GM18867 (cell line): ENCODE measurements at regions not wholly inside any gene's neighbourhood (a gene's known extent, or its start where the extent isn't known, plus 50 kb on each side); places are given as distances from the start of the nearest gene placed in this dataset.
"Not testable (repeated sequence)": the region's sequence is repeated elsewhere in the genome, so short reads cannot be mapped to it uniquely, and the experiment has no call there.

Source experiments
- ATAC-seq: cut with Tn5 transposase; IDR thresholded peaks from one replicate; pipeline ENCODE4 v1.9.1; 2021; ENCODE audit warnings: mild to moderate bottlenecking, moderate library complexity; ENCODE audit not compliant: unreplicated experiment

DNA sequence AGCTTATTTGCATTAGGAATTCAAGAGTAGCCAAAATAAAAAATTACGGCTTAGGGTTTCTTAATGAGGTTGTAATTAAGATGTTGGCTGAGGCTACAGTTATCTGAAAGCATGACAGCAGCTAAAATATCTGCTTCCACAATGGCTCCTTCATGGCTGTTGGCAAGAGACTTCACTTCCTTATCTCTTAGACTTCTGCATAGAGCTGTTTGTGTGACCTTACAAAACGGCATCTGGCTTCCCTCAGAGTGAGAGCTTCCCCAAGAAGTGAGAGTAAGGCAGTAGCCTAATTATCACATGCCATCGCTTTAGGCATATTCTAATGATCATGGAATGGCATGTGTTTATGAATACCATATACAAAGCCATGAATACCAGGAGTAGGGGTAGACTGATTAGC lies 57.6 kb downstream of the CCDC59 start:
- no peak for ATAC-seq

DNA sequence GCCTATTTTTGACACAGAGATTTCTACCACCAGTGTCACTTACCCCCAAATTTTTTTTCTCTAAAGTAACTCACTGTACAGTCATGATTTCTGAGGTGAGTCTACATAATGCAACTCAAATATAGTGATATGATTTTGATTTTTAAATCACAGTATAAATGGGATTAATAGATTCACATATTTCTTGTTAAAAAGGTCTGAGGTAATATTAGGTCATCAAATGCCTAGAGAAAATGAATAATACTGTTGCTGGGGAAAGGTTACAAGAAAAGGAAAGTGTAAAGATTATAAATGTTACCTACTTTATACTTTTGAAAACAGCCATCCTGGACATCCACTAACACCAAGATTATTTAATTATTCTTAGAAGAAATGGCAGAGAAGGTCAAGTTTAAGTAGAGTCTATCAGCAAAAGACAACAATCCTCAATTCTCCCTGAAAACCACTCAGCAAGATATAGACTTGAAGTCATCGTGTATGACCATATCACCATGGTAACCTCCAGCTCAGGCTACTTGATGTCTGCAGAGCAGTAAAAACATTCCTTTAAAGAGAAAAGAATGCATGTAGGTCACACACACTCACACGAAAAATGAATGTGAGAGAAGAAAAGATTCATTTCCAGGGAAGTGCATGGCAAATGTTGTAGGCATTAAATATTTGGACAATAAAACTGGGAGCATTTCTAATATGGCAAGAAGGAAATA lies 58.7 kb downstream of the CCDC59 start:
- no peak for ATAC-seq

DNA sequence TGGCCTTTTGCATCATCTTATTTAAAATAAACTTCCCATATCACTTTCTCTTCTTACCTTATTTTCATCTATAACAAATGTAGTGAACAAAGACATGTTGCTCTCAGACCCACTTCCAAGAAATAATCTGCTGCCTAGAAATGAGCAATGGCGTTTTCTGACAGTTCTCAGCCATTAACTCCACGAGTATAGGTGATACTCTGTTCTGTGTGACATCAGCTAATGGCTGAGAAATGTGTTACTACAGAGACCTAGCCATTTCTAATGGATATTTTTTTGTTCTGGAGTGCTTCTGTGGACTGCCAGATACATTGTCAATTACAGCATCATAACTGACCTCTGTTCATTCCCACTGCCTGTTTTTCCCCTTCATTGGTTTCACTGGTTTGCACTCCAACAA lies 67.8 kb downstream of the CCDC59 start:
- no peak for ATAC-seq

DNA sequence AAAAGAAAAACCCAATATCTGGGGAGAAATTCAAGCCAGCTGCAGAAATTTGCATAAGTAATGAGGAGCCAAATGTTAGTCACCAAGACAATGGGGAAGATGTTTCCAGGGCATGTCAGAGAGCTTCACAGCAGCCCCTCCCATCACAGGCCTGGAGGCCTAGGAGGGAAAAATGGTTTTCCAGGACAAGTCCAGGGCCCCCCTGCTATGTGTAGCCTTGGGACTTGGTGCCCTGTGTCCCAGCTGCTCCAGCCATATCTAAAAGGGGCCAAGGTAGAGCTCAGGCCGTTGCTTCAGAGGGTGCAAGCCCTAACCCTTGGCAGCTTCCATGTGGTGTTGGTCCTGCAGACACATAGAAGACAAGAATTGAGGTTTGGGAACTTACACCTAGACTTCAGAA lies 76.9 kb downstream of the CCDC59 start:
- not testable (repeated sequence) for ATAC-seq

DNA sequence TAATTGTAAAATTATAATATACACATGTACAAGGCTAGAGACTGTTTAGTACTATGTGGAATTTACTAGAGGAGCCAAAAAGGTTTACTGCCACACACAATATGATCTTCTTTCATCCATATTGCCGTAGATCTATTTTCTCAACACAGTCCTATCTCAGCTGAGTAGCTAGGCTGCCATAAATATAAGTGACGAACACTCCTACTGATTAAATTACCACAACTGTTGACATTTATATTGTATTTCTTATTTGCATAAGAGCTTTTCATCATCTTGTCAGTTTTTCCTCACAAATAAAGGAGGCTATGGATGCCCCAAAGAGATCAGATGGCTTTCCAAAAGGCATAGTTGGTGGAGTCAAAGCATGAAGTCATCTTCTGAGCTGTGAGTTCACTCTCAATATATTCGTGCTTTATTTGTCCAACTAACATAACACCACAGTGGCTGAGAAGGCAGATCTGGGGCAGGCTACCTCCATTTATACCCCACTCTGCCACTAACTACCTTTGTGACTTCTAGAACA lies 78.6 kb downstream of the CCDC59 start:
- no peak for ATAC-seq

DNA sequence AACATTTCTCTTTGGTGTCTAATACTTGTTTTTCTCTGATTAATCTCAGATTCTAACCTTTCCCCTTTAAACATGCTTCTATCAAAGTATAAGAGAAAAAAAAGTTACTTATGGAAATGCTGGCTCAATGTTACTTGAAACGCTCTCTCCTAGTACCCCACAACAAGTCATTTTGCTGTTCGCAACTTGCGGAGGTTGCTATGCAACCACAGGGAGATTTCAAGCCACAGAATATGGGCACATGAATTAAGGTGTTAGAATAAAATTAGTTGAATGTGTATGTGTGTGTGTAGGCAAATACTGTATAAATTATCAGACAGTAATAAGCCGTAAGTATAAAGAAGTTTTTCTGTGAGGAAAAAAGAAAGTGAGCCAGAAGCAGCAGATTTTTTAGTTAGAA lies 80.6 kb downstream of the CCDC59 start:
- ATAC-seq: no peak

DNA sequence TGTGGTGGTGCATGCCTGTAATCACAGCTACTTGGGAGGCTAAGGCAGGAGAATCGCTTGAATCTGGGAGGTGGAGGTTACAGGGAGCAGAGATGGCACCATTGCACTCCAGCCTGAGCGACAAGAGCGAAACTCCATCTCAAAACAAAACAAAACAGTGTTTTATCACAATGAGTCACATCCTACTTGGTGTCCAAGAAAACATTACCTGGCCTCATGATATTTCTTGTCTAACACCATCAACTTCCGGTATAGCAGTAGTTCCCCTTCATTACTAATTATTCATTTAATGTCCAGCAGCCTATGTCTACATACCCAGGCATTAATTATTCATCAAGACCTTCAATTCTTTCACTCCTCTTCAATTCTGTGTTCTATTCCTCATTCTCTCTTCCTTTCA lies 115.5 kb downstream of the CCDC59 start:
- ATAC-seq: peak; percentile 63

DNA sequence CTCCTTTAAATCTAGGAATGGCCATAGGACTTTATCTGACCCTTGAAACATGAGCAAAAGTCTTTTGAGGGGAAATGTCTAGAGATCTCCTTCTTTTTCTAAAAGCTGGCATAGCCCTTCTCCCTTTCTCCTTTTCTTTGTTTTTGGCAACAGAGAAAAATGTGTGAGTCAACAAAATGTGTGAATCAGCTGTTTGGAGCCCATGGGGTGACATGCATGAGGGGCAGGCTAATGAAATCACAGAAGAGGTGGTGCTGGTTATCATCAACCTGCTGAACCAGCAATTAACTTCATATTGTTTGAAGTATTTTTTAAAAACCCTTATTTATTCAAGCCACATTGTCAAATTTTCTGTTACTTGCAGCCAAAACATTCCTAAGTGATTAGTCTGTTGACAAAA lies 132.3 kb downstream of the CCDC59 start:
- ATAC-seq: no peak

DNA sequence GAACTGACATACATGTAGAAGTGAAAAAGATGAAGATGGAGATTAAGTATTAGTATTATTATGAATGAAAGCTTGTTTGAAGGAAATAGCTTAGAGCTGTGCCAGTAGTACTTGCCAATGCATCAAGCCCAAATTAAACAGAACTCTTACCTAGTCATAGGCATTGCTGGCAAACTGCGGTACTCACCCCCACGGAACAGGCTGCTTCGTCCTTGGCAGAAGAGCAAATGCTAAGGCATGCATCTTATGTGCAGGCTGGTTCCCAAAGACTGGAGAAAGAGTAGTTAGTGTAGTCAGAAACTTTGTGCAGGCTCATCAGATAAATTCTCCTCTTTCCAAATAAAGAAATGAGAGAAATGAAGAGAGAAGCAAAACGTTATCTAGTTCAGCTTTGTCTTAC lies 134.8 kb downstream of the CCDC59 start:
- ATAC-seq: no peak

DNA sequence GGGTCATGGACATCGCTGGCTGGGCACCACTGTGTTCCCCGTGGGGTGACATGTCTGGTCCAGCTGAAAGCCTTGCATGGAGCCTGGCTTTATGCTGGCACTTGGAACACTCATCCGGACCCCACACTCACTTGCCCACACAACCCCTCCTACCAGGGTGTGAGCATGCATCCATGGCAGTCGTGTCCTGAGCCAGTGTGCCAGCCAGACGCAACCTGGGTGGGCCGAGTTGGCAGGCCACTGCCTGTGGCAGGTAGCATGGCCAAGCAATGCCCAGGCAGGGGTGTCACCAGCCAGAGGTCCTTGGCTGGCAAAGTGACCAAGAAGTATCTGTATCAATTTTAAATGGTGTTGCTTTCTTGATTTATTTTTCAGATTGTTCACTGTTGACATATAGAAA lies 141.7 kb downstream of the CCDC59 start:
- no peak for ATAC-seq

DNA sequence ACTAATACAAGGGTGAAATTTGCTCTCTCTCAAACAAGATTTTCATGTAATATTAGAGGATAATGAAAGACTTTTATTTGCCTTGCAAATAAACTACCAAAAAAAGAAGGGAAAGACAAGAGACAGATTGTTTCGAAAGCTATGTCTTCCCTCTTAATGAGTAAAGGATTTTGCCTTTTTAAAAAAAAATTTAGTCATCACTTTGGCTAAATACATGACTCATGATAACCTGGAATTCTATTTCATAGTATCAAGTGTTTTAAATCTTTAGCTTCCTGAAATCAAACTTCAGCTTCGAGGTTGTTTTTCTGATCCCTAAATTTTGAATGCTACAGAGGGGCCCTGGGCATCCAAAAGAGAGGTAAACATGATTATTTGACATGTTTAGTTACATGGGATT lies 144.4 kb downstream of the CCDC59 start:
- no peak for ATAC-seq

DNA sequence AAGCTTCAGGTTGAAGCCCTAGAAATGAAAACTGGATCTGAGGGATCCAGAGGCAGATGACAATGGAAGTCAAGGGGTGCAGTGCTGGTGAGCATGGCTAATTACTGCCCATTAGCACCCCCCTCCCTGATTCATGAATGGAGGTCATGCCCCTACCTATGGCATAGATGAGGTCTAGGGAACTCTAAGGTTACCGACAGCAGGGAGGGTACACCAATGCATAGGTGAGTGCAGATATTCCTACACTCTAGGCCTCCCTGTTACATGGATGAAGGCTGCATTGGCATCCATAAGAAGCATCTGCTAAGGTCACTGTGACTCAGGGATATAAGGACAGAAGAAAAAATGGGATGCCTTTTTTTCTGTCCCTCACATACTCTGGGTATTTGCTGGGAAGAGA lies 147.3 kb downstream of the CCDC59 start:
- ATAC-seq: no peak

DNA sequence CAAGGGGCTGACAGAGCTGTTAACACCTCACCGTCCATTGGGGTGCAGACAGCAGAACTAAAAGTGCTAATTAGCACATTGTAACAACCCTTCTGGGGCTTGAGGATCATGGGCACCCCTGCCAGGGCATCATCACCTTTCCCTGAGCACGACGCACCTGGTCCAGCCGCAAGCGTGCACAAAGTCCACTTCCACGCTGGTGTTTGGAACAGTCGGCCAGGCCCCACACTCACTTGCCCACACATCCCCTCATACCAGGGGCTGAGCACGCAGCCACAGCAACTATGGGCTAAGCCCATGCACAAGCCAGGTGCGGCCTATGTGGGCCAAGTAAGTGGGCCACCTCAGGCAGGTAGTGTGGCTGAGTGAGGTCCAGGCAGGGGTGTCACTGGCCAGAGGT lies 148.7 kb downstream of the CCDC59 start:
- ATAC-seq: no peak

DNA sequence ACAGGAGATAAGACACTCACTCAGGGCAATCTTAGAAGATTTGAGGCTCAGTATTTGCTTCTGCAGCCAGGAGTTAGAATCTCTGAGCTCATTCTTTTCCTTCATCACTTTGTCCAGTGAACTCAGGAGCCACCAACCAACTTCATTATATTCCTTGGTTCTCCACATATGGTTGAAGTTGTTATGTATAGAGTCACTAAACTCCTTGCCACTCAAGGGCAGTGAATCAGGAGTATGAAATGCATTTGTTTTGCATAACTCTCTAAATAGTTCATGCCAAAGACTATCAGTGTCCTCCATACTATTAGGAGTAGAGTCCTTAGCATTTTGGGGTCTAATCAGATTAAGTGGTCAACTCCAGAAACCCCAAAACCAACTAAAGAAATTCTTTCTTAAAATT lies 150.6 kb downstream of the CCDC59 start:
- no peak for ATAC-seq

DNA sequence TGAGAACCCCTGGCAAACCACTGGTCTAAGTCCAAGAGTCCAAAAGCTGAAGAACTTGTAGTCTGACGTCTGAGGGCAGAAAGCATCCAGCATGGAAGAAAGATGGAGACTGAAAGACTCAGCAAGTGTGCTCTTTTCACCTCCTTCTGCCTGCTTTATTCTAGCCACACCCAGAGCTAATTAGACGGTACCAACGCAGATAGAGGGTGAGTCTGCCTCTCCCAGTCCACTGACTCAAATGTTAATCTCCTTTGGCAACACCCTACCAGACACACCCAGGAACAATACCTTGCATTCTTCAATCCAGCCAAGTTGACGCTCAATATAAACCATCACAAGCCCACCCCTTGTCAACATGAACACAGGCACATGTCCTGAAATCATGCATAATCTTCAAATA lies 155.1 kb downstream of the CCDC59 start:
- ATAC-seq: no peak

DNA sequence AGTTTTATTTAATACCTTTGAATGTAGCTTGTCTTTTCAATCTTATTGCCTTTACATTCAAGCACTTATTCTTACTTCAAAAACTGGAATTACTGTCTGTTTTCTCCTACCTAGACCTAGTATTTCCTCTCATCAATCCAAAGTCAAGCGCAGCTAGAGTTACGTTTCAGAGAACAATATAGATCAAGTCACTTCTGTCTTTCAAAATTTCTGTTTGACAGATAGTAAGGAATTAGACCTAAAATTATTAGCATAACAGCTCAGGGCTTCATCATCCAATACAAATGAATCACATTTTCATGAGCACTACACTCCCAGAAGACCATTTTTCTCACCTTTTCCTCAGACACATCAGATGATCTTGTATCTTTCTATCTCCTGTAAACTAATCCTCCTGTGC lies 170.6 kb downstream of the CCDC59 start:
- no peak for ATAC-seq

DNA sequence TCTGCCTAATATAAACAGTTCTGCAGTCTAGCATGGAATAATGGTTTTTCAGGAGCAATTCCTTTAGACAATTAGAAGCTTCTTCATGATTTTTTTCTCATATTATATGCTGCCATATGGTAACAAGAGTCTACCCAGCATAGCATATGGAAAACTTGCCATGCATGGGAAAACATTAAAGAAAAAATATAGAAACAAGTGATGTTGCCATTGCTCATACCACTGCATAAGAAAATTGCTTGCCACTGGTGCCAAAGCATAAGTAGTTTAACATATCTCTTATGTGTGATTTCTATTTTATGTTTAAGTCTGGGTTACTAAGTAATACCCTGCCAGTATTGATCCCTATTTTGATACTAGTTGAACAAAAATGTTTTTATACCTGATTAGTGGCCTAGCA lies 171.2 kb downstream of the CCDC59 start:
- ATAC-seq: no peak

DNA sequence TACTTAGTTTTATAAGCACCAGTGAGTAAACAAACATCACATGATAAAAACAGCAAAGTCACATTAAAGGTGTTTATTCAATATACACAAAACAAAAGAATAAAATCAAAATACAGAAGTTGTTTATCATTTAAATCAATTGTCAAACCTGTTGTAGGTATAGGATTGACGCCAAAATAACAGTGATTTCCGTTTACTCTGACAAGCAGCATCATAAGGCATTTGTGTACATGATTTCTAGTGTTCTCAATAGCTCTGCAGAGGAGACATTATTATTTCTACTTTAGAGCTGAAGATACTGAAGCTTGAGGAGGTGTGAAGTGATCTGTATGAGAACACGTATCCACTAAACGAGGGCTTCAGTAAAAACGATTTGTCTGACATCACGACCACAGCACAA lies 171.9 kb downstream of the CCDC59 start:
- no peak for ATAC-seq

DNA sequence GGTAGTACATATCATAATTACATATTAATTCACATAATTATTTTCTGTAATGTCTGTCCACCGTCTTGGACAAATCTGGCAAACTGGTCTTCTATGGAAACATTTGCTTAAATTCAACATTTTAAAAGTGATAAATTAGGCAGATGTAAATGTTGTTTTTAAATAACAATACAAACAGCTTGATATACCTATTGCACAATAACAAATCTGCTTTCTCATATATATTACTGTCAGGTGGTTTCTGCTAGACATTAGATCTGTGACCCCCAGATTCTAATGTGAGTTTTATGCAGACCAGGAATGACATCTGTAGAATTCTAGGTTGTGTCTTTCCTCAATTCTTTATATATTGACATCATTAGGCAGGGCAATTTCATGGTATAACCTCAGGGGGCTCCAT lies 173.3 kb downstream of the CCDC59 start:
- no peak for ATAC-seq

DNA sequence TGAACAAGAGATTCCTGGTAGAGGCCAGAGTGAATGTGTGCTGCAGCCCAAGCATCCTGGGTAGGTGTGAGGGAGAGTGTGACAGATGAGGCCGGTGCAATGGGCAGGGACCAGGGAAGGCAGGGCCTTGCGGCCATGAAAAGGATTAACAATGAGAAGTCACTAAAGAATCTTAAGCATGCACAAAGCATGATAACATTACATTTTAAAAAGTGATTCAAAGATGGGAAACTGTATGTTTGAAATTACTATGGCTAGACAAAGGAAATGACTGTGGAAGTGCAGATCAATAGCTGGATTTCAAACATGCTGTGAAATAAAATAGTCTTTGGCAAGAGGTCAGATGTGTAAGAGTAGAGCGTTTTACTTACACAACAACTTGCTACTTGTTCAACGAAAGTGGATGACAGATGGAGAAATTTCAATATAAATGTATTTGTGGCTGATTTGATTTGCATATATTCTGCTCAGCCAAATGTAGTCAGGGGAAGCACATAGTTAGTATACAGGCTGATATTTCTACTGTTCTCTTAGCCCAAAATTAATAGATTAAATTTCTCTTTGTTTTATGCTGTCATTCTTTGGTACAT lies 175.5 kb downstream of the CCDC59 start:
- no peak for ATAC-seq

DNA sequence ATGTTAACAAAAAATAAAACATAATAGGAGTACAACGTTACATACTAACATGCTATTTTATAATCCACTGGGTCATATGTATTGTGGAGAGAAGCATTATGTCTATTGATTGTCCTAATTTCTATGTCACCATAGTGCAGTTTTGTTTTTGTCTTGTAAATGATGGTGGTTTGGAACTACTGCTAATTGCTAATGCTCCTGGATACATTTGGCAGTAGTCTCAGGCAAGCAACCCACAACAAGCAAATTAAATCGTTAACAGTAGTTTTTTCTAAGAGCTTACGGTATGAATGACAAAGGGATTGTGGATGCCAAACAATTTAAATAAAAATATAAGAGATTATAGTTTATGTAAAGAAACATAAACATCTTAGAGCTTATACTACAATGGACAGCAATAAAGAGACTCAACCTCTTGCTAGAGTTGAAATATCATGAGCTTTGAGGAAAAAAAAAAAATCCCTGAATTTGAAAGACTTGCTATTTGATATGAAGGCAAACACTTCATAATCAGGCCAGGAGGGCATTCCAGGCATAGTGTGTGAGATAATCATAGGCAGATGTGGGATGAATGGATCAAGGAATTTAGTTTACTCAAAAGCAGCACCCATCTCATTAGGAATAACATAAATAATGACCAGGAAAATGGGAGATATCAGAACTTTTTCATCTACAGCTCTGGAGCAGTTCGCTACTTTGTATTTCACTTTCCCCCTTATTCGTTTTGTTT lies 181.3 kb downstream of the CCDC59 start:
- ATAC-seq: no peak

DNA sequence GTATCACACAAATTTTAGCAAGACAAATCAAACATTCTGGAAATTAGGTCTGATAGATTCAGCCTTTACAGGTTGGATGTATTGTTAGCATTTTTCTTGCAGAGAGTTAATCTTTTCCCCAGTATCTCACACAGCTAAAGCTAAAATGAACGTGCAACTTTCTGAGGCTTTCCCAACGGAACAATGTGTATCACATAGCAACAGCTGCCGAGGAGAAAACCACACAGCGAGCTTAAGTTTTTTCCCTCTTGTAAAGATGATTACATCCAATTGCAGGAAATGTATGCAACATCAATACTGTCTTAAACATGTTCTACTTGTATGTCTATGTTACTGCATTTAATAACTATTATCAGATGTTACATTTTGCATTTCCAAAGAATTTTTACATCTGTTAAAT lies 182.2 kb downstream of the CCDC59 start:
- no peak for ATAC-seq
